ENCODE measurements at regions not wholly inside any gene's neighbourhood (a gene's known extent, or its start where the extent isn't known, plus 50 kb on each side); places are given as distances from the start of the nearest gene placed in this dataset.

GRCh38 chr5:61800450-61800849 lies 468.4 kb downstream of the ZSWIM6 start:
- DNase-seq, result no peak

- no peak for DNase-seq
Measured at GRCh38 chr5:61801174-61801573, 469.1 kb downstream of the ZSWIM6 start.

- DNase-seq, result no peak
Measured at GRCh38 chr5:61802456-61802855, 470.4 kb downstream of the ZSWIM6 start.

- DNase-seq, result peak; percentile 77
Measured at GRCh38 chr5:61805101-61805500, 473.0 kb downstream of the ZSWIM6 start.

GRCh38 chr5:61806491-61807020 lies 474.5 kb downstream of the ZSWIM6 start:
- DNase-seq, result no peak

GRCh38 chr5:61808091-61808490 lies 476.0 kb downstream of the ZSWIM6 start:
- DNase-seq, result no peak

GRCh38 chr5:61808909-61809308 lies 476.9 kb downstream of the ZSWIM6 start:
- DNase-seq, result no peak

- no peak for DNase-seq
Measured at GRCh38 chr5:61809651-61810050, 477.6 kb downstream of the ZSWIM6 start.

GRCh38 chr5:61811052-61811451 lies 479.0 kb downstream of the ZSWIM6 start:
- peak; percentile 30 for DNase-seq

GRCh38 chr5:61813361-61813760 lies 481.3 kb downstream of the ZSWIM6 start:
- DNase-seq, result no peak

GRCh38 chr5:61815339-61815738 lies 483.3 kb downstream of the ZSWIM6 start:
- DNase-seq, result no peak

GRCh38 chr5:61816146-61816545 lies 484.1 kb downstream of the ZSWIM6 start:
- DNase-seq, result no peak

GRCh38 chr5:61816585-61817450 lies 484.8 kb downstream of the ZSWIM6 start:
- DNase-seq, result no peak

GRCh38 chr5:61817472-61818326 lies 485.6 kb downstream of the ZSWIM6 start:
- peak; percentile 45 for DNase-seq

GRCh38 chr5:61820836-61821235 lies 485.2 kb upstream of the KIF2A start:
- no peak for DNase-seq

GRCh38 chr5:61821561-61821960 lies 484.4 kb upstream of the KIF2A start:
- no peak for DNase-seq

- DNase-seq, result no peak
Measured at GRCh38 chr5:61822584-61822983, 483.4 kb upstream of the KIF2A start.

- no peak for DNase-seq
Measured at GRCh38 chr5:61823065-61823464, 482.9 kb upstream of the KIF2A start.

GRCh38 chr5:61823781-61824180 lies 482.2 kb upstream of the KIF2A start:
- DNase-seq, result no peak

- DNase-seq, result no peak
Measured at GRCh38 chr5:61824396-61824795, 481.6 kb upstream of the KIF2A start.

GRCh38 chr5:61827445-61827975 lies 478.5 kb upstream of the KIF2A start:
- no peak for DNase-seq

- no peak for DNase-seq
Measured at GRCh38 chr5:61828856-61829255, 477.1 kb upstream of the KIF2A start.

- DNase-seq, result no peak
Measured at GRCh38 chr5:61831736-61832135, 474.3 kb upstream of the KIF2A start.
